Mammary epithelial cell (primary cell): ENCODE measurements at regions not wholly inside any gene's neighbourhood (a gene's known extent, or its start where the extent isn't known, plus 50 kb on each side); places are given as distances from the start of the nearest gene placed in this dataset.

Source experiments
- EZH2 ChIP-seq: IDR thresholded peaks from 2 replicates; pipeline ENCODE4 v1.6.1; 2012; ENCODE audit warnings: low read length, inconsistent platforms, borderline replicate concordance
- TF ChIP-seq, protein P1 (sequence below), 2 donors: IDR thresholded peaks in 1 of 2; conservative IDR thresholded peaks in 1 of 2; 2 replicates each; pipeline ENCODE4 v1.5.1; 2011 to 2012; ENCODE audit warnings: inconsistent platforms in 2 of 2, low read length in 2 of 2, mild to moderate bottlenecking in 2 of 2, control low read depth in 1 of 2, low read depth in 1 of 2; ENCODE audit not compliant: insufficient read depth in 1 of 2; ENCODE audit errors: extremely low read depth in 1 of 2

DNA sequence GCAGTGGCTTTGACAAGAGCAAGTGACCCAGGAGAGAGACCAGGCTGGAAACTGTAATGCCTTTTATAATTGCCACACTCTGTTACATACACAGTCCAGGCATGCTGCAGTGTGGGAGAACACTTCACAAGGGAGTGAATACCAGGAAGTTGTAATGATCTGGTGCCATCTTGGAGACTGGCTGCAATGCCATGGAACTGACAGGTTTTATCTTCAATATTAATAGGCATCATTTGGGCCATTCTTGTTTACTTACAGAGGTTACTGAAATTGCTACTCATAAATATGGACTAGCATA, 274.3 kb downstream of the AUH start:
- TF ChIP-seq, protein P1, sequence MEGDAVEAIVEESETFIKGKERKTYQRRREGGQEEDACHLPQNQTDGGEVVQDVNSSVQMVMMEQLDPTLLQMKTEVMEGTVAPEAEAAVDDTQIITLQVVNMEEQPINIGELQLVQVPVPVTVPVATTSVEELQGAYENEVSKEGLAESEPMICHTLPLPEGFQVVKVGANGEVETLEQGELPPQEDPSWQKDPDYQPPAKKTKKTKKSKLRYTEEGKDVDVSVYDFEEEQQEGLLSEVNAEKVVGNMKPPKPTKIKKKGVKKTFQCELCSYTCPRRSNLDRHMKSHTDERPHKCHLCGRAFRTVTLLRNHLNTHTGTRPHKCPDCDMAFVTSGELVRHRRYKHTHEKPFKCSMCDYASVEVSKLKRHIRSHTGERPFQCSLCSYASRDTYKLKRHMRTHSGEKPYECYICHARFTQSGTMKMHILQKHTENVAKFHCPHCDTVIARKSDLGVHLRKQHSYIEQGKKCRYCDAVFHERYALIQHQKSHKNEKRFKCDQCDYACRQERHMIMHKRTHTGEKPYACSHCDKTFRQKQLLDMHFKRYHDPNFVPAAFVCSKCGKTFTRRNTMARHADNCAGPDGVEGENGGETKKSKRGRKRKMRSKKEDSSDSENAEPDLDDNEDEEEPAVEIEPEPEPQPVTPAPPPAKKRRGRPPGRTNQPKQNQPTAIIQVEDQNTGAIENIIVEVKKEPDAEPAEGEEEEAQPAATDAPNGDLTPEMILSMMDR (conservative IDR thresholded peaks at IDR 0.05 in 1 of 2, IDR thresholded peaks at IDR 0.05 in 1 of 2; ENCODE audit: extremely low read depth in 1 of 2, insufficient read depth in 1 of 2, low read depth in 1 of 2, low read length in 2 of 2): no peak
- no peak for TF ChIP-seq EZH2
